DND-41 (cell line): ENCODE measurements at regions not wholly inside any gene's neighbourhood (a gene's known extent, or its start where the extent isn't known, plus 50 kb on each side); places are given as distances from the start of the nearest gene placed in this dataset.

Experiments used
- EZH2 ChIP-seq: IDR thresholded peaks from 3 replicates; pipeline ENCODE4 v1.6.1; 2012; ENCODE audit warnings: borderline replicate concordance, low read depth, mild to moderate bottlenecking, moderate library complexity, low read length, inconsistent platforms; ENCODE audit not compliant: severe bottlenecking
- TF ChIP-seq, protein P1 (sequence below): IDR thresholded peaks from 2 replicates; pipeline ENCODE4 v1.5.1; 2012; ENCODE audit warnings: borderline replicate concordance, low read length, moderate library complexity, mild to moderate bottlenecking; ENCODE audit not compliant: poor library complexity, severe bottlenecking; ENCODE audit errors: extremely low read depth

DNA sequence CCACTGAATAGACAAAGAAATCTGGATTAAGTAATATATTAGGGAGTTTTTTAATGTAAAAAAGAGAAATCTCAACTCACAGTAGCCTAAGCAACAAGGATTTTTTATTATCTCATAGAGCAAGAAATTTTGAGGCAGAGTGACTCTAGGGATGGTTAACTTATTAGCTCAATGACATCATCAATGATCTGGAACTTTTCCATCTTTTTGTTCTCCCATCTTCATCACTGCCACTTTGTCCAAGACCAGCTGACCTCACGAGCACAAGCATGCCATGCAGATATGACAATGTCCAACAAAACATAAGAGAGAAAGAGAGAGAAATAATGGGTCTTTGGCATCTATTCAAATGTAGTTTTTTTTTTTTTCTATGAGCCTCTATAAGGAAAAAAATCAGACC is 211.8 kb upstream of the RND3 start:
- TF ChIP-seq, protein P1, sequence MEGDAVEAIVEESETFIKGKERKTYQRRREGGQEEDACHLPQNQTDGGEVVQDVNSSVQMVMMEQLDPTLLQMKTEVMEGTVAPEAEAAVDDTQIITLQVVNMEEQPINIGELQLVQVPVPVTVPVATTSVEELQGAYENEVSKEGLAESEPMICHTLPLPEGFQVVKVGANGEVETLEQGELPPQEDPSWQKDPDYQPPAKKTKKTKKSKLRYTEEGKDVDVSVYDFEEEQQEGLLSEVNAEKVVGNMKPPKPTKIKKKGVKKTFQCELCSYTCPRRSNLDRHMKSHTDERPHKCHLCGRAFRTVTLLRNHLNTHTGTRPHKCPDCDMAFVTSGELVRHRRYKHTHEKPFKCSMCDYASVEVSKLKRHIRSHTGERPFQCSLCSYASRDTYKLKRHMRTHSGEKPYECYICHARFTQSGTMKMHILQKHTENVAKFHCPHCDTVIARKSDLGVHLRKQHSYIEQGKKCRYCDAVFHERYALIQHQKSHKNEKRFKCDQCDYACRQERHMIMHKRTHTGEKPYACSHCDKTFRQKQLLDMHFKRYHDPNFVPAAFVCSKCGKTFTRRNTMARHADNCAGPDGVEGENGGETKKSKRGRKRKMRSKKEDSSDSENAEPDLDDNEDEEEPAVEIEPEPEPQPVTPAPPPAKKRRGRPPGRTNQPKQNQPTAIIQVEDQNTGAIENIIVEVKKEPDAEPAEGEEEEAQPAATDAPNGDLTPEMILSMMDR, result no peak
- TF ChIP-seq EZH2, result no peak
